G401 (cell line): ENCODE measurements at regions not wholly inside any gene's neighbourhood (a gene's known extent, or its start where the extent isn't known, plus 50 kb on each side); places are given as distances from the start of the nearest gene placed in this dataset.
"Not testable (repeated sequence)": the region's sequence is repeated elsewhere in the genome, so short reads cannot be mapped to it uniquely, and the experiment has no call there.

Source experiments
- DNase-seq: peaks from one replicate; pipeline ENCODE4 v3.0.0-alpha.2; 2015; ENCODE audit warnings: low spot score
- in situ Hi-C: cut with HindIII; loops from 2 replicates; pipeline ENCODE4 v1.10.0; 2016; ENCODE audit warnings: low sequenced_read_pairs, mixed read lengths

- no peak for DNase-seq
- in situ Hi-C loops, result no loop called here
Measured at GRCh38 chr3:74842141-74842540, 227.7 kb upstream of the CNTN3 start.

GRCh38 chr3:74839566-74839965 lies 225.1 kb upstream of the CNTN3 start:
- DNase-seq, result no peak
- in situ Hi-C loops, result no loop called here

GRCh38 chr3:74832925-74833324 lies 218.5 kb upstream of the CNTN3 start:
- in situ Hi-C loops, result no loop called here
- no peak for DNase-seq

- in situ Hi-C loops, DNase-seq: not testable (repeated sequence)
Measured at GRCh38 chr3:74830845-74831244, 216.4 kb upstream of the CNTN3 start.

- DNase-seq, in situ Hi-C loops: not testable (repeated sequence)
Measured at GRCh38 chr3:74825404-74825803, 210.9 kb upstream of the CNTN3 start.

- DNase-seq, result no peak
- in situ Hi-C loops, result no loop called here
Measured at GRCh38 chr3:74824366-74824765, 209.9 kb upstream of the CNTN3 start.

- no peak for DNase-seq
- in situ Hi-C loops, result no loop called here
Measured at GRCh38 chr3:74814181-74814580, 199.7 kb upstream of the CNTN3 start.

GRCh38 chr3:74812756-74813155 lies 198.3 kb upstream of the CNTN3 start:
- in situ Hi-C loops, result no loop called here
- DNase-seq, result no peak

- no peak for DNase-seq
- in situ Hi-C loops, result no loop called here
Measured at GRCh38 chr3:74808506-74809275, 194.2 kb upstream of the CNTN3 start.

- DNase-seq, result no peak
- in situ Hi-C loops, result no loop called here
Measured at GRCh38 chr3:74801924-74802323, 187.5 kb upstream of the CNTN3 start.

GRCh38 chr3:74789111-74789510 lies 174.7 kb upstream of the CNTN3 start:
- no peak for DNase-seq
- in situ Hi-C loops, result no loop called here

GRCh38 chr3:74787011-74787410 lies 172.6 kb upstream of the CNTN3 start:
- DNase-seq, result no peak
- in situ Hi-C loops, result no loop called here

GRCh38 chr3:74771401-74771800 lies 156.9 kb upstream of the CNTN3 start:
- DNase-seq, result no peak
- in situ Hi-C loops, result no loop called here

GRCh38 chr3:74768010-74768409 lies 153.6 kb upstream of the CNTN3 start:
- in situ Hi-C loops, result no loop called here
- DNase-seq, result no peak

GRCh38 chr3:74766405-74766804 lies 151.9 kb upstream of the CNTN3 start:
- no peak for DNase-seq
- in situ Hi-C loops, result no loop called here

GRCh38 chr3:74763830-74764229 lies 149.4 kb upstream of the CNTN3 start:
- in situ Hi-C loops, result no loop called here
- DNase-seq, result no peak

- in situ Hi-C loops, result no loop called here
- no peak for DNase-seq
Measured at GRCh38 chr3:74756674-74757073, 142.2 kb upstream of the CNTN3 start.

- in situ Hi-C loops, result no loop called here
Measured at GRCh38 chr3:74752290-74752689, 137.8 kb upstream of the CNTN3 start.

GRCh38 chr3:74751775-74752174 lies 137.3 kb upstream of the CNTN3 start:
- in situ Hi-C loops, result no loop called here
- DNase-seq, result no peak

More at GRCh38 chr3:74752290-74752689, 137.8 kb upstream of the CNTN3 start:
- DNase-seq, result no peak

- in situ Hi-C loops, result no loop called here
Measured at GRCh38 chr3:74750901-74751300, 136.4 kb upstream of the CNTN3 start.

GRCh38 chr3:74739242-74739641 lies 124.8 kb upstream of the CNTN3 start:
- no peak for DNase-seq
- in situ Hi-C loops, result no loop called here

More at GRCh38 chr3:74750901-74751300, 136.4 kb upstream of the CNTN3 start:
- DNase-seq, result no peak
